Lower leg skin (tissue), 3 donors: ENCODE measurements at regions not wholly inside any gene's neighbourhood (a gene's known extent, or its start where the extent isn't known, plus 50 kb on each side); places are given as distances from the start of the nearest gene placed in this dataset.

Experiments
- POLR2A ChIP-seq, 2 donors: fragments of 450-650 bp; IDR thresholded peaks; one replicate each; pipeline ENCODE4 v1.6.1; 2016 to 2017; ENCODE audit warnings: antibody characterized with exemption in 2 of 2, mild to moderate bottlenecking in 1 of 2, moderate library complexity in 1 of 2
- TF ChIP-seq, protein P1 (sequence below), 3 donors: fragments of 450-650 bp; IDR thresholded peaks; one replicate each; pipeline ENCODE4 v1.5.1; 2016; ENCODE audit warnings: antibody characterized with exemption in 3 of 3, mild to moderate bottlenecking in 3 of 3, moderate library complexity in 2 of 3

DNA sequence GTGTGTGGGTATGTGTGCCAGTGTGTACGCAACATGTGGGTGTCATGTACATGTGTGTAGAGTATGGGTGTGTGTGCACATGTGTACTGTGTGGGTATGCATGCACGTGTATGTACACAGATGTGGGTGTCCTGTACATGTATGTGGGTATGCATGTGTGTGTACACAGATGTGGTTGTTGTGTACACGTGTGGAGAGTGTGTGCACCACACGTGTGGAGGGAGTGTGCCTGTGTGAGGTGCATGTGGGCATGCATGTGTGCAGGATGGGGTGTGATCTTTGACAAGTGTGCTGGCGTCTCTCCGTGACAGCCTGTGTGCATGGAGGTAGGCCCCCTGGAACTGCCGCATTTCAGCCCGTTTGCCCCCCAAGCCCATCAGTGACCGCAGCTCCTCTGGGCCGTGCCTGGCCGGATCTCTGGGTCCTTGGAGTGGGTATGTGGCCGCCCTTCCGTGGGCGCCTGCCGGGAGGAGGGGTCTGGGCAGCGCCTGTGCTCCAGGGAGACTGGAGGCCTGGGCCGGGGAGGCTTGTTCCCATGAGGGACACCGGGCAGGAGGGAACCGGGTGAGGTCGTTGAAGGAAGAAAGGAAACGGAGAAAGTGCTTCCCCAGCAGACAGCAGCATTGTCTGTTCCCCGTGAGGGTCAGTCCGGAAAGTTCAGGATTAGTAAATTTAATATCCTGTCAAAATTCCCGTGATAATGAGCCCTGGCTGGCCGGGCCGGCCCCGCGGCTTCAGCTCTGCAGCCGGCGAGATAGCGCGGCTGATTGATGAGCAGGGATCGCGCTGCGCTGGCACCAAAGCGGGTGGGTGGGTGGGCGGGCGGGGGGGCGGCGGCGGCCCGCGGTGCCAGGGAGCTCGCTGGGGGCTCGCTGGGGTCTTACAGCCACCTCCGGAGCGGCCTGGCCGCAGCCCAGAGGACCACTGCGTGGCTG is 91.1 kb upstream of the SOX1 start:
- TF ChIP-seq, protein P1, sequence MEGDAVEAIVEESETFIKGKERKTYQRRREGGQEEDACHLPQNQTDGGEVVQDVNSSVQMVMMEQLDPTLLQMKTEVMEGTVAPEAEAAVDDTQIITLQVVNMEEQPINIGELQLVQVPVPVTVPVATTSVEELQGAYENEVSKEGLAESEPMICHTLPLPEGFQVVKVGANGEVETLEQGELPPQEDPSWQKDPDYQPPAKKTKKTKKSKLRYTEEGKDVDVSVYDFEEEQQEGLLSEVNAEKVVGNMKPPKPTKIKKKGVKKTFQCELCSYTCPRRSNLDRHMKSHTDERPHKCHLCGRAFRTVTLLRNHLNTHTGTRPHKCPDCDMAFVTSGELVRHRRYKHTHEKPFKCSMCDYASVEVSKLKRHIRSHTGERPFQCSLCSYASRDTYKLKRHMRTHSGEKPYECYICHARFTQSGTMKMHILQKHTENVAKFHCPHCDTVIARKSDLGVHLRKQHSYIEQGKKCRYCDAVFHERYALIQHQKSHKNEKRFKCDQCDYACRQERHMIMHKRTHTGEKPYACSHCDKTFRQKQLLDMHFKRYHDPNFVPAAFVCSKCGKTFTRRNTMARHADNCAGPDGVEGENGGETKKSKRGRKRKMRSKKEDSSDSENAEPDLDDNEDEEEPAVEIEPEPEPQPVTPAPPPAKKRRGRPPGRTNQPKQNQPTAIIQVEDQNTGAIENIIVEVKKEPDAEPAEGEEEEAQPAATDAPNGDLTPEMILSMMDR (IDR thresholded peaks at IDR 0.05) = no peak
- TF ChIP-seq POLR2A (IDR thresholded peaks at IDR 0.05) = no peak
